H54 (cell line): ENCODE measurements at regions not wholly inside any gene's neighbourhood (a gene's known extent, or its start where the extent isn't known, plus 50 kb on each side); places are given as distances from the start of the nearest gene placed in this dataset.
"Not testable (repeated sequence)": the region's sequence is repeated elsewhere in the genome, so short reads cannot be mapped to it uniquely, and the experiment has no call there.

Experiments used
- DNase-seq: peaks from one replicate; pipeline ENCODE4 v3.0.0; 2011; ENCODE audit warnings: low spot score, mixed read lengths; ENCODE audit not compliant: insufficient read length
- FAIRE-seq: peaks from 3 replicates; lab custom pipeline; 2011; peaks lifted over from hg19 to GRCh38; lab: Jason Lieb, UNC
- POLR2A ChIP-seq: IDR thresholded peaks from 2 replicates; pipeline ENCODE4 v1.6.1; 2011; ENCODE audit warnings: low read depth, mild to moderate bottlenecking, low read length

- peak; percentile 36 for FAIRE-seq
Measured at GRCh38 chr2:190742431-190742830, 93.5 kb downstream of the NAB1 start.

GRCh38 chr2:190744041-190744440 lies 95.2 kb downstream of the NAB1 start:
- DNase-seq, result no peak
- no peak for FAIRE-seq
- no peak for TF ChIP-seq POLR2A

More at GRCh38 chr2:190742431-190742830, 93.5 kb downstream of the NAB1 start:
- no peak for TF ChIP-seq POLR2A
- no peak for DNase-seq

- TF ChIP-seq POLR2A, result no peak
- FAIRE-seq, result peak; percentile 20
- DNase-seq, result no peak
Measured at GRCh38 chr2:190746971-190747761, 98.3 kb downstream of the NAB1 start.

GRCh38 chr2:190748966-190749365 lies 100.1 kb downstream of the NAB1 start:
- TF ChIP-seq POLR2A, result no peak
- FAIRE-seq, result no peak
- DNase-seq, result no peak

- TF ChIP-seq POLR2A, result no peak
- DNase-seq (no peak), FAIRE-seq (no peak)
Measured at GRCh38 chr2:190755772-190756415, 107.0 kb downstream of the NAB1 start.

GRCh38 chr2:190759749-190760213 lies 110.9 kb downstream of the NAB1 start:
- FAIRE-seq, result peak; percentile 87
- DNase-seq, result peak; percentile 81
- no peak for TF ChIP-seq POLR2A

- FAIRE-seq, DNase-seq: not testable (repeated sequence)
Measured at GRCh38 chr2:190760353-190761150, 111.7 kb downstream of the NAB1 start.

GRCh38 chr2:190761216-190761615 lies 112.3 kb downstream of the NAB1 start:
- not testable (repeated sequence) for DNase-seq, FAIRE-seq

GRCh38 chr2:190762566-190762965 lies 113.7 kb downstream of the NAB1 start:
- FAIRE-seq, result no peak
- no peak for TF ChIP-seq POLR2A
- DNase-seq, result no peak

GRCh38 chr2:190763100-190763499 lies 114.2 kb downstream of the NAB1 start:
- TF ChIP-seq POLR2A, result no peak
- FAIRE-seq (no peak), DNase-seq (no peak)

GRCh38 chr2:190763901-190764514 lies 115.1 kb downstream of the NAB1 start:
- no peak for TF ChIP-seq POLR2A
- FAIRE-seq (peak; percentile 95), DNase-seq (peak; percentile 47)

- DNase-seq, result peak; percentile 57
Measured at GRCh38 chr2:190765386-190766173, 115.0 kb upstream of the GLS start.

GRCh38 chr2:190766174-190766572 lies 114.4 kb upstream of the GLS start:
- TF ChIP-seq POLR2A, result no peak
- DNase-seq (no peak), FAIRE-seq (no peak)

More at GRCh38 chr2:190765386-190766173, 115.0 kb upstream of the GLS start:
- TF ChIP-seq POLR2A, result no peak
- peak; percentile 98 for FAIRE-seq
